T-cell (primary cell): ENCODE measurements at regions not wholly inside any gene's neighbourhood (a gene's known extent, or its start where the extent isn't known, plus 50 kb on each side); places are given as distances from the start of the nearest gene placed in this dataset.
"Not testable (repeated sequence)": the region's sequence is repeated elsewhere in the genome, so short reads cannot be mapped to it uniquely, and the experiment has no call there.

Experiments
- ATAC-seq, 4 experiments: fragments of 200-7000 bp in 3 of 4; fragments of 150-1000 bp in 1 of 4; cut with Tn5 transposase; replicated peaks in 1 of 4; 1 replicate in 3 of 4; 2 replicates in 1 of 4; pipeline ENCODE4 v1.10.0; 2021; ENCODE audit warnings: moderate library complexity in 3 of 4, mild to moderate bottlenecking in 2 of 4, moderate number of reproducible peaks in 1 of 4
- CTCF ChIA-PET, 2 donors: fragments of 300-600 bp; sonication (Branson Sonifier 250); formaldehyde crosslinking; loops; one replicate each; lab custom pipeline; 2022; ENCODE audit warnings: antibody characterized with exemption in 2 of 2; lab: Charles Lee
- POLR2A ChIA-PET, 2 donors: fragments of 300-600 bp; sonication (Branson Sonifier 250); formaldehyde crosslinking; loops; one replicate each; lab custom pipeline; 2022; ENCODE audit warnings: antibody characterized with exemption in 2 of 2; lab: Charles Lee
- DNase-seq, 35 experiments: peaks; one replicate each; pipeline versions ENCODE4 v3.0.0 to v3.0.0-alpha.2; 2013 to 2023
- H3K27ac ChIP-seq: one replicate; pipeline ENCODE4 v1.5.1; 2013; ENCODE audit warnings: low read length
- H3K27me3 ChIP-seq, 2 experiments: replicated peaks in 1 of 2; 1 replicate in 1 of 2; 2 replicates in 1 of 2; pipeline versions ENCODE4 v1.6.1 to v1.7.0; 2013; ENCODE audit warnings: low read length in 1 of 2, mixed read lengths in 1 of 2; ENCODE audit not compliant: control insufficient read depth in 2 of 2, insufficient read depth in 2 of 2; ENCODE audit errors: extremely low read depth in 1 of 2
- H3K36me3 ChIP-seq, 2 donors: 1 replicate in 1 of 2; 2 replicates in 1 of 2; pipeline versions ENCODE4 v1.6.1 to v1.7.0; 2013; ENCODE audit warnings: low read length in 1 of 2; ENCODE audit not compliant: control insufficient read depth in 2 of 2, insufficient read depth in 1 of 2; ENCODE audit errors: extremely low read depth in 1 of 2
- H3K4me1 ChIP-seq, 2 experiments: 1 replicate in 1 of 2; 2 replicates in 1 of 2; pipeline versions ENCODE4 v1.6.1 to v1.7.0; 2013; ENCODE audit warnings: low read length in 2 of 2, mixed read lengths in 1 of 2; ENCODE audit not compliant: insufficient read depth in 2 of 2, control insufficient read depth in 1 of 2; ENCODE audit errors: extremely low read depth in 1 of 2
- H3K4me3 ChIP-seq, 2 donors: 1 replicate in 1 of 2; 2 replicates in 1 of 2; pipeline versions ENCODE4 v1.5.1 to v1.7.0; 2013; ENCODE audit warnings: mild to moderate bottlenecking in 2 of 2, low read length in 1 of 2, moderate library complexity in 1 of 2; ENCODE audit not compliant: control insufficient read depth in 1 of 2; ENCODE audit errors: extremely low read depth in 1 of 2
- H3K9me3 ChIP-seq: 2 replicates; pipeline ENCODE4 v1.7.0; 2013
- H3K27ac Mint-ChIP-seq, 2 donors: one replicate each; pipeline ENCODE4 v1.8.0; 2020 to 2021; ENCODE audit warnings: mild to moderate bottlenecking in 2 of 2, mixed read lengths in 2 of 2
- H3K27me3 Mint-ChIP-seq, 2 donors: one replicate each; pipeline ENCODE4 v1.8.0; 2021 to 2022; ENCODE audit warnings: mixed read lengths in 2 of 2
- H3K36me3 Mint-ChIP-seq: one replicate; pipeline ENCODE4 v1.8.0; 2021; ENCODE audit warnings: mixed read lengths
- H3K4me1 Mint-ChIP-seq, 3 donors: one replicate each; pipeline ENCODE4 v1.8.0; 2020 to 2022; ENCODE audit warnings: mixed read lengths in 3 of 3, mild to moderate bottlenecking in 1 of 3
- H3K4me3 Mint-ChIP-seq, 3 donors: one replicate each; pipeline ENCODE4 v1.8.0; 2020 to 2022; ENCODE audit warnings: mild to moderate bottlenecking in 3 of 3, mixed read lengths in 3 of 3, moderate library complexity in 3 of 3
- H3K9me3 Mint-ChIP-seq, 3 donors: one replicate each; pipeline ENCODE4 v1.8.0; 2020 to 2022; ENCODE audit warnings: mixed read lengths in 3 of 3
- WGBS: methylation state at CpG from one replicate; pipeline ENCODE4 v1.1.5; 2013; ENCODE audit warnings: missing lambda C conversion rate; ENCODE audit not compliant: insufficient coverage; 5-methylcytosine and 5-hydroxymethylcytosine counted together

- Histone ChIP-seq H3K27me3 (peaks cover 0 to 54% of the 10 kb centered on the region in 2 experiments), H3K4me1 (peaks cover 0 to 11% of the 10 kb centered on the region in 2 experiments), H3K9me3 (no peaks in the 10 kb centered on the region), H3K27ac (no peak overlapping the region), H3K36me3 (no peaks in the 10 kb centered on the region), H3K4me3 (no peak overlapping the region)
- H3K4me1 Mint-ChIP-seq = peaks cover 4 to 8% (median 6%) of the 10 kb centered on the region in 3 donors
- peaks cover 24 to 33% of the 10 kb centered on the region in 2 donors for H3K27me3 Mint-ChIP-seq
- no peak for ATAC-seq
- WGBS = 77% methylated on average over 10 of the region's 10 CpGs
- no peaks in the 10 kb centered on the region for H3K9me3 Mint-ChIP-seq
- ChIA-PET CTCF (interaction anchor here in 1 of 2 donors (0.7 kb wide), 1 partner anchor 12 kb away, joined by 3 read pairs; no protein-coding TSS in a partner anchor), POLR2A (no interaction called here)
- no peak overlapping the region for H3K27ac Mint-ChIP-seq
- DNase-seq = no peak
- no peaks in the 10 kb centered on the region for H3K36me3 Mint-ChIP-seq
- H3K4me3 Mint-ChIP-seq = no peak overlapping the region
Measured at GRCh38 chr16:85242140-85242539, 129.9 kb upstream of the CIBAR2 start.

GRCh38 chr16:85243308-85243707 lies 131.0 kb upstream of the CIBAR2 start:
- H3K9me3 Mint-ChIP-seq = no peaks in the 10 kb centered on the region
- 88% methylated on average over 12 of the region's 12 CpGs for WGBS
- H3K36me3 ChIP-seq = no peaks in the 10 kb centered on the region
- ATAC-seq (no peak), DNase-seq (no peak)
- peaks cover 21 to 24% of the 10 kb centered on the region in 2 donors for H3K27me3 Mint-ChIP-seq
- POLR2A ChIA-PET = no interaction called here
- CTCF ChIA-PET = interaction anchor here in 1 of 2 donors (0.8 kb wide), 1 partner anchor 11 kb away, joined by 3 read pairs; no protein-coding TSS in a partner anchor
- no peak overlapping the region for H3K4me3 ChIP-seq
- peaks cover 0 to 11% of the 10 kb centered on the region in 2 experiments for H3K4me1 ChIP-seq
- H3K4me3 Mint-ChIP-seq = no peak overlapping the region
- H3K4me1 Mint-ChIP-seq = peaks cover 4 to 8% (median 6%) of the 10 kb centered on the region in 3 donors
- no peak overlapping the region for H3K27ac Mint-ChIP-seq
- no peaks in the 10 kb centered on the region for H3K9me3 ChIP-seq
- H3K27ac ChIP-seq = no peak overlapping the region
- H3K36me3 Mint-ChIP-seq = no peaks in the 10 kb centered on the region
- peaks cover 0 to 52% of the 10 kb centered on the region in 2 experiments for H3K27me3 ChIP-seq

GRCh38 chr16:85244452-85244851 lies 132.2 kb upstream of the CIBAR2 start:
- H3K27ac Mint-ChIP-seq, CTCF ChIA-PET: not testable (repeated sequence)
- 85% methylated on average over 6 of the region's 8 CpGs for WGBS

GRCh38 chr16:85245307-85246172 lies 133.3 kb upstream of the CIBAR2 start:
- ChIA-PET CTCF (interaction anchor here in 1 of 2 donors (0.5 to 0.6 kb wide), 3 partner anchors 28 to 218 kb away, joined by 4 to 5 read pairs (median 5); no protein-coding TSS in a partner anchor), POLR2A (no interaction called here)
- DNase-seq (peak; percentile 7 to 71 (median 42)), ATAC-seq (peak; percentile 69 to 73 (median 72))
- no peak overlapping the region for H3K4me3 Mint-ChIP-seq
- no peaks in the 10 kb centered on the region for H3K9me3 Mint-ChIP-seq
- no peaks in the 10 kb centered on the region for H3K36me3 ChIP-seq
- peaks cover 0 to 32% of the 10 kb centered on the region in 2 experiments for H3K27me3 ChIP-seq
- peaks cover 12 to 17% of the 10 kb centered on the region in 2 donors for H3K27me3 Mint-ChIP-seq
- H3K4me1 Mint-ChIP-seq = peaks cover 4 to 8% (median 6%) of the 10 kb centered on the region in 3 donors
- no peak overlapping the region for H3K27ac ChIP-seq
- H3K27ac Mint-ChIP-seq = peak overlapping the region in 1 of 2 donors; percentile 25
- H3K36me3 Mint-ChIP-seq = no peaks in the 10 kb centered on the region
- H3K9me3 ChIP-seq = no peaks in the 10 kb centered on the region
- peaks cover 0 to 11% of the 10 kb centered on the region in 2 experiments for H3K4me1 ChIP-seq
- 26% methylated on average over 16 of the region's 24 CpGs for WGBS
- no peak overlapping the region for H3K4me3 ChIP-seq

More at GRCh38 chr16:85244452-85244851, 132.2 kb upstream of the CIBAR2 start:
- POLR2A ChIA-PET, H3K27ac ChIP-seq, H3K4me3 Mint-ChIP-seq, H3K36me3 Mint-ChIP-seq, H3K4me3 ChIP-seq, H3K9me3 ChIP-seq, DNase-seq, H3K4me1 Mint-ChIP-seq, H3K9me3 Mint-ChIP-seq, H3K36me3 ChIP-seq, ATAC-seq: not testable (repeated sequence)
- peaks cover 0 to 41% of the 10 kb centered on the region in 2 experiments for H3K27me3 ChIP-seq
- peaks cover 17 to 24% of the 10 kb centered on the region in 2 donors for H3K27me3 Mint-ChIP-seq
- H3K4me1 ChIP-seq = peaks cover 0 to 11% of the 10 kb centered on the region in 2 experiments

GRCh38 chr16:85246473-85246872 lies 134.2 kb upstream of the CIBAR2 start:
- Histone ChIP-seq H3K9me3 (no peaks in the 10 kb centered on the region), H3K4me3 (no peak overlapping the region), H3K27me3 (peaks cover 0 to 25% of the 10 kb centered on the region in 2 experiments), H3K36me3 (no peaks in the 10 kb centered on the region), H3K27ac (no peak overlapping the region), H3K4me1 (peaks cover 0 to 6% of the 10 kb centered on the region in 2 experiments)
- DNase-seq (no peak), ATAC-seq (no peak)
- peaks cover 12 to 13% of the 10 kb centered on the region in 2 donors for H3K27me3 Mint-ChIP-seq
- no peaks in the 10 kb centered on the region for H3K36me3 Mint-ChIP-seq
- H3K9me3 Mint-ChIP-seq = no peaks in the 10 kb centered on the region
- peaks cover 4 to 8% (median 6%) of the 10 kb centered on the region in 3 donors for H3K4me1 Mint-ChIP-seq
- H3K4me3 Mint-ChIP-seq = no peak overlapping the region
- CTCF ChIA-PET = no interaction called here
- POLR2A ChIA-PET = interaction anchor here in 1 of 2 donors (0.6 kb wide), 1 partner anchor 257 kb away, joined by 3 read pairs; no protein-coding TSS in a partner anchor
- no CpG with 5 or more reads among the region's 8 CpGs for WGBS
- no peak overlapping the region for H3K27ac Mint-ChIP-seq

GRCh38 chr16:85246973-85247372 lies 134.7 kb upstream of the CIBAR2 start:
- ATAC-seq (no peak), DNase-seq (no peak)
- H3K27ac ChIP-seq = no peak overlapping the region
- H3K27ac Mint-ChIP-seq = no peak overlapping the region
- WGBS = 88% methylated on average over 1 of the region's 8 CpGs
- no peak overlapping the region for H3K4me3 Mint-ChIP-seq
- H3K27me3 Mint-ChIP-seq = peaks cover 12 to 13% of the 10 kb centered on the region in 2 donors
- ChIA-PET CTCF (no interaction called here), POLR2A (interaction anchor here in 1 of 2 donors (0.6 kb wide), 1 partner anchor 258 kb away, joined by 3 read pairs; no protein-coding TSS in a partner anchor)
- peaks cover 0 to 25% of the 10 kb centered on the region in 2 experiments for H3K27me3 ChIP-seq
- H3K9me3 ChIP-seq = no peaks in the 10 kb centered on the region
- no peak overlapping the region for H3K4me3 ChIP-seq
- H3K36me3 ChIP-seq = no peaks in the 10 kb centered on the region
- no peaks in the 10 kb centered on the region for H3K9me3 Mint-ChIP-seq
- peaks cover 0 to 6% of the 10 kb centered on the region in 2 experiments for H3K4me1 ChIP-seq
- no peaks in the 10 kb centered on the region for H3K36me3 Mint-ChIP-seq
- H3K4me1 Mint-ChIP-seq = peaks cover 4 to 8% (median 6%) of the 10 kb centered on the region in 3 donors
